ENCODE measurements at regions not wholly inside any gene's neighbourhood (a gene's known extent, or its start where the extent isn't known, plus 50 kb on each side); places are given as distances from the start of the nearest gene placed in this dataset.

DNA sequence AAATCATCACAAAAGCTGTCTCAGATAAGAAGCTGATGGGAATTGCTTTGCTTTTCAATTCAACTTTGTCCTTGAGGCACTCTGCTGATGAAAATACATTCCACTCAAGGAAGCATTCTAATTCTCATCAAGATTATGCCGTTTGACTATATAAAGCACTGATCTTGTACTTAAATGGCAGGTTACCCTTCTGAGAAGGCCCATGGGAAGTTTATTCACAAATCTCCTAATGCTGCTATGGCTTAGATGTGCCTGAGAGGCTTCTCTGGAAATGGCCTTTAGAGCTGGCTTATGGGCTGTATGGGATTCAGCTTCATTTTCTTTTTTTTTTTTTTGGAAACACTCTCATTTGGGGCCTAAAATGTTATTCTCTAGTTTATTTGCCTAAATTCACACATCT, 69.7 kb upstream of the ARNT2 start:
- no peaks in the 10 kb centered on the region for H3K4me1 ChIP-seq
- no peak for DNase-seq (ENCODE audit: low spot score in 2 of 2)
- H3K27me3 ChIP-seq (ENCODE audit: low read depth), result no peaks in the 10 kb centered on the region
- in situ Hi-C loops (cut with MboI; ENCODE audit: low sequenced_read_pairs), result no loop called here
- no peak overlapping the region for H3K4me3 ChIP-seq
- H3K9me3 ChIP-seq, result no peaks in the 10 kb centered on the region
- no peaks in the 10 kb centered on the region for H3K36me3 ChIP-seq (replicated peaks)

GRCh38 chr15:80339601-80340000, 64.6 kb upstream of the ARNT2 start:
- Histone ChIP-seq H3K4me3 (no peak overlapping the region), H3K27me3 (ENCODE audit: low read depth) (no peaks in the 10 kb centered on the region; the same call in 1 of the 2 replicates), H3K9me3 (no peaks in the 10 kb centered on the region), H3K36me3 (replicated peaks) (no peaks in the 10 kb centered on the region), H3K4me1 (no peaks in the 10 kb centered on the region)
- DNase-seq (ENCODE audit: low spot score in 2 of 2), result no peak
- in situ Hi-C loops (cut with MboI; ENCODE audit: low sequenced_read_pairs), result no loop called here

GRCh38 chr15:80342148-80342547, 62.0 kb upstream of the ARNT2 start:
- Histone ChIP-seq H3K4me1 (no peaks in the 10 kb centered on the region), H3K27me3 (ENCODE audit: low read depth) (peaks cover 4% of the 10 kb centered on the region), H3K36me3 (replicated peaks) (no peaks in the 10 kb centered on the region), H3K9me3 (no peaks in the 10 kb centered on the region), H3K4me3 (no peak overlapping the region)
- DNase-seq (ENCODE audit: low spot score in 2 of 2), result no peak
- in situ Hi-C loops (cut with MboI; ENCODE audit: low sequenced_read_pairs), result no loop called here

GRCh38 chr15:80343554-80343992, 60.6 kb upstream of the ARNT2 start:
- H3K4me3 ChIP-seq, result no peak overlapping the region
- no peaks in the 10 kb centered on the region for H3K9me3 ChIP-seq
- no peak for DNase-seq (ENCODE audit: low spot score in 2 of 2)
- in situ Hi-C loops (cut with MboI; ENCODE audit: low sequenced_read_pairs), result no loop called here
- H3K4me1 ChIP-seq, result no peaks in the 10 kb centered on the region
- peaks cover 9% of the 10 kb centered on the region for H3K27me3 ChIP-seq (ENCODE audit: low read depth)
- H3K36me3 ChIP-seq (replicated peaks), result no peaks in the 10 kb centered on the region

DNA sequence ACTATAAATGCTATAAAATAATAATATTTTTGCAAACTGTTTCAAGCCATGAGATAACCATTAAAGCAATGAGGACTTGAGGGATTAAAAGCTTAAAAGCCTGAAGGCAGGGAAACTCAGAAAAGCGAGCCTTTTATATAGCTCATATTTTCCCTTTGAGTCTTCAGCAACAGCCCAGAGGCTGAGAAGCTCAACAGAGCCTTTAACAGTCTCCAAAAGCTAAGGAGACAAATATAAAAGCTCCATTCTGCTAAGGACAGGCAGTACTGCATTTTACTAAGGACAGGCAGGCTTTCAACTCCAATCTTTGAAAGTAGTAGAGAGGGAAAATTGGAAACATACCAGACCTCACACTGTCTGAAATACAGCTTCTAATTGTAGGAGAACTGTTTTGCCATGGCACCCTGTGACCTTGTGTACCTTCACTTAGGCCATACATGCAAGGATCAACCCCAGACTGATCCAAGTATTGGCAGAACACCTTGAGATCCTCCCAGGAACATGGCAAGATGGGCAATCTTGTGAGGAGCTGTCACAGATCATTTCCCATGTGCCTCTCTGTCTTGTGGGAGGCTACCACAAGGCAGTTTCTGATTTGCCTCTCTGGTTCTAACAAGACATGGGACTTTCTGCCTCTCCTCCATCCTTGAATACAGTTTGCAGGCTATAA, 53.1 kb upstream of the ARNT2 start:
- in situ Hi-C loops (cut with MboI; ENCODE audit: low sequenced_read_pairs), result no loop called here
- H3K36me3 ChIP-seq (replicated peaks), result no peaks in the 10 kb centered on the region
- DNase-seq (ENCODE audit: low spot score in 2 of 2), result no peak
- peaks cover 10% of the 10 kb centered on the region; the same call in 1 of the 2 replicates for H3K27me3 ChIP-seq (ENCODE audit: low read depth)
- no peaks in the 10 kb centered on the region for H3K9me3 ChIP-seq
- no peak overlapping the region for H3K4me3 ChIP-seq
- H3K4me1 ChIP-seq, result no peaks in the 10 kb centered on the region
